Lower leg skin (tissue), 3 donors: ENCODE measurements at regions not wholly inside any gene's neighbourhood (a gene's known extent, or its start where the extent isn't known, plus 50 kb on each side); places are given as distances from the start of the nearest gene placed in this dataset.

ENCODE experiments used
- POLR2A ChIP-seq, 2 donors: fragments of 450-650 bp; IDR thresholded peaks; one replicate each; pipeline ENCODE4 v1.6.1; 2016 to 2017; ENCODE audit warnings: antibody characterized with exemption in 2 of 2, mild to moderate bottlenecking in 1 of 2, moderate library complexity in 1 of 2
- TF ChIP-seq, protein P1 (sequence below), 3 donors: fragments of 450-650 bp; IDR thresholded peaks; one replicate each; pipeline ENCODE4 v1.5.1; 2016; ENCODE audit warnings: antibody characterized with exemption in 3 of 3, mild to moderate bottlenecking in 3 of 3, moderate library complexity in 2 of 3

DNA sequence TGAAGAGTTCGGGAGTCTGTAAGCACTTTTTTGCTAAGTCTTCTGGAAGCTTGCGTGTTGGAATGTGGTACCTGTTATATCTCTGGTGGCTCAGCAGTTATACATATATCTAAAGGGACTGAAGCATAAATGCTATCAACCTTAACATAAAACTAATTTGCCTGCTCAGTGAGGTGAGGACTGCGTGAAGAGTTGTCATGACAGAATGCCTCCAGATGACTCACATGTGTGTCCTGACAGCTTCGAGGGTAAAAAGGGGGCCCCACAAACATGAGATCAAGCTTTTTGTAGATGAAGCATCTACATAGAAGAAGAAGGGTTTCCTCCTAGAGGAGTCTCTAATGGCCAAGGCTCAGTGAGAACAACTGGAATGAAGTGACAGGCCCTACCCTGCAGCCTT lies 88.8 kb upstream of the C3orf80 start:
- TF ChIP-seq, protein P1, sequence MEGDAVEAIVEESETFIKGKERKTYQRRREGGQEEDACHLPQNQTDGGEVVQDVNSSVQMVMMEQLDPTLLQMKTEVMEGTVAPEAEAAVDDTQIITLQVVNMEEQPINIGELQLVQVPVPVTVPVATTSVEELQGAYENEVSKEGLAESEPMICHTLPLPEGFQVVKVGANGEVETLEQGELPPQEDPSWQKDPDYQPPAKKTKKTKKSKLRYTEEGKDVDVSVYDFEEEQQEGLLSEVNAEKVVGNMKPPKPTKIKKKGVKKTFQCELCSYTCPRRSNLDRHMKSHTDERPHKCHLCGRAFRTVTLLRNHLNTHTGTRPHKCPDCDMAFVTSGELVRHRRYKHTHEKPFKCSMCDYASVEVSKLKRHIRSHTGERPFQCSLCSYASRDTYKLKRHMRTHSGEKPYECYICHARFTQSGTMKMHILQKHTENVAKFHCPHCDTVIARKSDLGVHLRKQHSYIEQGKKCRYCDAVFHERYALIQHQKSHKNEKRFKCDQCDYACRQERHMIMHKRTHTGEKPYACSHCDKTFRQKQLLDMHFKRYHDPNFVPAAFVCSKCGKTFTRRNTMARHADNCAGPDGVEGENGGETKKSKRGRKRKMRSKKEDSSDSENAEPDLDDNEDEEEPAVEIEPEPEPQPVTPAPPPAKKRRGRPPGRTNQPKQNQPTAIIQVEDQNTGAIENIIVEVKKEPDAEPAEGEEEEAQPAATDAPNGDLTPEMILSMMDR (IDR thresholded peaks at IDR 0.05) = no peak
- TF ChIP-seq POLR2A (IDR thresholded peaks at IDR 0.05) = no peak
